Fibroblast of the aortic adventitia (primary cell): ENCODE measurements at regions not wholly inside any gene's neighbourhood (a gene's known extent, or its start where the extent isn't known, plus 50 kb on each side); places are given as distances from the start of the nearest gene placed in this dataset. TPM values are rescaled to one million over a fixed set of nuclear protein-coding genes. Genes with fewer than 3 reads are reported as not detected.
"Not testable (repeated sequence)": the region's sequence is repeated elsewhere in the genome, so short reads cannot be mapped to it uniquely, and the experiment has no call there.

Experiments used
- DNase-seq: peaks from one replicate; pipeline ENCODE4 v3.0.0-alpha.2; 2010; ENCODE audit warnings: low read depth
- H3K4me3 ChIP-seq: 2 replicates; pipeline ENCODE4 v1.5.1; 2011; ENCODE audit warnings: low read depth, mild to moderate bottlenecking, control low read depth, low read length, moderate library complexity
- small RNA-seq: library from RNA; depleted of rRNA; stranded (forward); fragments of <200 nt; gene quantifications from one replicate; pipeline ENCODE3, GENCODE V24; 2012
- TF ChIP-seq, protein P1 (sequence below): IDR thresholded peaks from 2 replicates; pipeline ENCODE4 v1.5.1; 2011; ENCODE audit warnings: mild to moderate bottlenecking, low read length, control low read depth, inconsistent platforms; ENCODE audit not compliant: insufficient read depth

GRCh38 chr2:132360964-132361363 is 55.6 kb upstream of the GPR39 start:
- not testable (repeated sequence) for H3K4me3 ChIP-seq, DNase-seq

DNA sequence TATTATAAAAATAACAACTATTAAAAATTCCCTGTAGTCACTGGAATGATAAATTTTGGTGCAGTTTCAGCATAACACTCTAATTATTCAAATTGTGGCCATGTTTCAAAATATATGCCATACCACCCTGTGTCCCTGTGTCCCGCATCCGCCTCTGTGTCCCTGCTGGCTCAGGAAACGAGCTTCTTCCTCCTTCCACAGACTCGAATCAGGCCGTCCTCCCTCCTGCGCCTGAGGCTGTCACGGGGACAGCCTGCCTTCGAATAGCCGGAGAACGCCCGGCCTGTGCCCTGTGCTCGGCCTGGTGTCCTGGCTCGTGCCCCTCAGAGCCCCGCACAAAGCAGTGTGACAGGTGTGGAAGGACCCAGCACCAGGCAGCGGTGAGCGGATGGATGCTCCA is 55.1 kb upstream of the GPR39 start:
- DNase-seq, H3K4me3 ChIP-seq: not testable (repeated sequence)

DNA sequence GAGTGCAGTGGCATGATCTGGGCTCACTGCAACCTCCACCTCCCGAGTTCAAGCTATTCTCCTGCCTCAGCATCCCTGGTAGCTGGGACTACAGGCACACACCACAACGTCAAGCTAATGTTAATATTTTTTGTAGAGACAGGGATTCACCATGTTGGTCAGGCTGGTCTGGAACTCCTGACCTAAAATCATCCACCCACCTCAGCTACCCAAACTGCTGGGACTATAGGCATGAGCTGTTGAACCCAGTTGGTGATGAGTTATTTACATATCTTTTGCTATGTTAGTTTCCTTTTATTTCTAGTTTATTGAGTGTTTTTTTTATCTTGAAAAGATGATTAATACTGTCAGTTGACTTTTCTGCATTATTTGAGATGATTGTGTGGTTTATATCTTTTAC is 53.3 kb upstream of the GPR39 start:
- DNase-seq, H3K4me3 ChIP-seq: not testable (repeated sequence)

DNA sequence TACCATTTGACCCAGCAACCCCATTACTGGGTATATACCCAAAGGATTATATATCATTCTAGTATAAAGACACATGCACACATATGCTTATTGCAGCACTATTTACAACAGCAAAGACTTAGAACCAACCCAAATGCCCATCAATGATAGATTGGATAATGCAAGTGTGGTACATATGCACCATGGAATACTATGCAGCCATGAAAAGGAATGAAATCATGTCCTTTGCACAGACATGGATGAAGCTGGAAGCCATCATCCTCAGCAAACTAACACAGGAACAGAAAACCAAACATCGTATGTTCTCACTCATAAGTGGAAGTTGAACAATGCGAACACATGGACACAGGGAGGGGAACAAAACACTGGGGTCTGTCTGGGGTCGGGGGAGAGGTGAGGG is 50.6 kb upstream of the GPR39 start:
- not testable (repeated sequence) for H3K4me3 ChIP-seq, DNase-seq

- no peak overlapping the region for H3K4me3 ChIP-seq
- TF ChIP-seq, protein P1, sequence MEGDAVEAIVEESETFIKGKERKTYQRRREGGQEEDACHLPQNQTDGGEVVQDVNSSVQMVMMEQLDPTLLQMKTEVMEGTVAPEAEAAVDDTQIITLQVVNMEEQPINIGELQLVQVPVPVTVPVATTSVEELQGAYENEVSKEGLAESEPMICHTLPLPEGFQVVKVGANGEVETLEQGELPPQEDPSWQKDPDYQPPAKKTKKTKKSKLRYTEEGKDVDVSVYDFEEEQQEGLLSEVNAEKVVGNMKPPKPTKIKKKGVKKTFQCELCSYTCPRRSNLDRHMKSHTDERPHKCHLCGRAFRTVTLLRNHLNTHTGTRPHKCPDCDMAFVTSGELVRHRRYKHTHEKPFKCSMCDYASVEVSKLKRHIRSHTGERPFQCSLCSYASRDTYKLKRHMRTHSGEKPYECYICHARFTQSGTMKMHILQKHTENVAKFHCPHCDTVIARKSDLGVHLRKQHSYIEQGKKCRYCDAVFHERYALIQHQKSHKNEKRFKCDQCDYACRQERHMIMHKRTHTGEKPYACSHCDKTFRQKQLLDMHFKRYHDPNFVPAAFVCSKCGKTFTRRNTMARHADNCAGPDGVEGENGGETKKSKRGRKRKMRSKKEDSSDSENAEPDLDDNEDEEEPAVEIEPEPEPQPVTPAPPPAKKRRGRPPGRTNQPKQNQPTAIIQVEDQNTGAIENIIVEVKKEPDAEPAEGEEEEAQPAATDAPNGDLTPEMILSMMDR = no peak
- DNase-seq = no peak
These were observed 50.0 kb upstream of the GPR39 start for GRCh38 chr2:132366421-132367180.

Small RNAs in the stretch of these regions (small RNA-seq; reads per million reads assigned to genes)
- not detected for gene MIR663B
- not detected for gene RNA5-8SP5
